ENCODE measurements at regions not wholly inside any gene's neighbourhood (a gene's known extent, or its start where the extent isn't known, plus 50 kb on each side); places are given as distances from the start of the nearest gene placed in this dataset.

DNA sequence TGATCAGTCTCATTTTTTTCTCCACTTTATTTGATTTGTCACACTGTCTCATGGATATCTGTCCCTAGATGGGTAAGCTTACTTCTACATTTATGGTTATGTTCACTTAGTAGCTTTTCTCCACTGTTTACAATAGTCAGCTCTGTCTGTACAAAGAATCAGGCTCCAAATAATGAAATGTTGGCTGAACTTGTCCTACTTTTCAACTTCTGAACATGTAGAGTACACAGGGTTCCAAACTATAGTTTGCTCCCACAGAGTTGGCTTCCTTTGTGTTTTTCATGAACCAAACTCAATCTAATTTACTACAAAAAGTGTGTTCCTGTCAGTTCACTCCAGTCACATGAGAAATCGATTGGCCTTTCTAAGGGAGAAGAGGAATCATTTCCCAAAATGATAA is 175.0 kb downstream of the CCDC71L start:
- TF ChIP-seq, protein P1, sequence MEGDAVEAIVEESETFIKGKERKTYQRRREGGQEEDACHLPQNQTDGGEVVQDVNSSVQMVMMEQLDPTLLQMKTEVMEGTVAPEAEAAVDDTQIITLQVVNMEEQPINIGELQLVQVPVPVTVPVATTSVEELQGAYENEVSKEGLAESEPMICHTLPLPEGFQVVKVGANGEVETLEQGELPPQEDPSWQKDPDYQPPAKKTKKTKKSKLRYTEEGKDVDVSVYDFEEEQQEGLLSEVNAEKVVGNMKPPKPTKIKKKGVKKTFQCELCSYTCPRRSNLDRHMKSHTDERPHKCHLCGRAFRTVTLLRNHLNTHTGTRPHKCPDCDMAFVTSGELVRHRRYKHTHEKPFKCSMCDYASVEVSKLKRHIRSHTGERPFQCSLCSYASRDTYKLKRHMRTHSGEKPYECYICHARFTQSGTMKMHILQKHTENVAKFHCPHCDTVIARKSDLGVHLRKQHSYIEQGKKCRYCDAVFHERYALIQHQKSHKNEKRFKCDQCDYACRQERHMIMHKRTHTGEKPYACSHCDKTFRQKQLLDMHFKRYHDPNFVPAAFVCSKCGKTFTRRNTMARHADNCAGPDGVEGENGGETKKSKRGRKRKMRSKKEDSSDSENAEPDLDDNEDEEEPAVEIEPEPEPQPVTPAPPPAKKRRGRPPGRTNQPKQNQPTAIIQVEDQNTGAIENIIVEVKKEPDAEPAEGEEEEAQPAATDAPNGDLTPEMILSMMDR (IDR thresholded peaks at IDR 0.05; ENCODE audit: low read depth, low read length), result no peak
- no peak for DNase-seq (ENCODE audit: extremely low read depth, low read depth)

DNA sequence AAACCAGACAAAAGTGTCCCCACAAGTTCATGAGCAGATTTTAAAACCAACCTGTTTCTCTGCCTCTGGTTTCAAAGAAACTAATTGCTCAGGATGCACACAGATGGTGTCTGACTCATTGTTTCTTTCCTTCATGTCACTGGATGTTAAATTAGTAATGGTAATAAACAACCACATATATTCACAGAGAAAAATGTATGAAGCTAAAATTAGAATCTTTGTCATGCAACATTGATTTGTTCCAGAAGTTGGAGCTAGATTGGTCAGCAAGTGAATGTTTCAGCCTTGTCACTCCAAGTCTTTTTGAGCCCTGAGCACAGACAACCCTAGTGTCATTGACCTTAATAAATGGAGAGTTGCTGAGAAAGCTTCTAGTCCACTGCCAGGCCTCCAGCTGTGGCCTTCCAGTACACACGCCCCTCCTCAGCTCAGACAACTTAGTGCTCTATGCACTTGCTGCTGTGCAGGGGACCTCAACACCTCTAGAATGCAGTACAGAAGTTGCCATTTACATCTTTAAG is 175.9 kb downstream of the CCDC71L start:
- TF ChIP-seq, protein P1 (IDR thresholded peaks at IDR 0.05; ENCODE audit: low read depth, low read length), result no peak
- DNase-seq (ENCODE audit: extremely low read depth, low read depth), result no peak

DNA sequence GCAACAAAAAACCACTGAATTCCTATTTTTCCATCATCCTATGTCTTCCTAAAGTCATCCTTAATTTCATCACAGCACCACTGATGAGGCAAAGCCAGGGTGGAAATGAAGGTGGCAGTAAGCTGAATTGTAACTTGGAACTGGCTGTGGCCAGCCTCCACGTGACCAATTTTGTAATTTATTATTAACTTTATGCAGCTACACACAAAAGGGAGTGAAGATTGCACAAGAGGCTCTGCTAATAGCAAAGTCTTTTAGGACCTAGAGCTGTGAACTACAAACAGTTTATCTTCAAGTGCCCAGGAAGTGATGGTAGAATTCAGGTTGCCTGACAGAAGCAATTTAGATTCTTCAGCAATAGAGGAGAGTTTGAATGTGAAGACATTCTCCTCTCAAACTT is 176.4 kb downstream of the CCDC71L start:
- no peak for DNase-seq (ENCODE audit: extremely low read depth, low read depth)
- TF ChIP-seq, protein P1 (IDR thresholded peaks at IDR 0.05; ENCODE audit: low read depth, low read length), result no peak

DNA sequence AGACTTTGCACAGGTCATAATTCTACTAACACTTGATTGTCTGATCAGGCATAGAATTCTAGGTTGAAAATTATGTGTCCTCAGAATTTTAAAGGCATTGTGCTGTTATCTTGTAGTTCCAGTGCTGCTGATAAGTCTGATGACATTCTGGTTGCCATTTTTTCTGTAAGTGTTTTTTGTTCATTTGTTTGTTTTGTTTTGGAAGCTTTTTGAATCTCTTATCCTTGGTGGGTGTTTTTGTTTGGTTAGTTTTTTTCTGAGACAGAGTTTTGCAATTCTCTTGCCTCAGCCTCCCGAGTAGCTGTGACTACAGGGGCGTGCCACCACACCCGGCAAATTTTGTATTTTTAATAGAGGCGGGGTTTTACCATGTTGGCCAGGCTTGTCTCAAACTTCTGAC is 178.9 kb downstream of the CCDC71L start:
- TF ChIP-seq, protein P1 (IDR thresholded peaks at IDR 0.05; ENCODE audit: low read depth, low read length), result no peak
- no peak for DNase-seq (ENCODE audit: extremely low read depth, low read depth)

DNA sequence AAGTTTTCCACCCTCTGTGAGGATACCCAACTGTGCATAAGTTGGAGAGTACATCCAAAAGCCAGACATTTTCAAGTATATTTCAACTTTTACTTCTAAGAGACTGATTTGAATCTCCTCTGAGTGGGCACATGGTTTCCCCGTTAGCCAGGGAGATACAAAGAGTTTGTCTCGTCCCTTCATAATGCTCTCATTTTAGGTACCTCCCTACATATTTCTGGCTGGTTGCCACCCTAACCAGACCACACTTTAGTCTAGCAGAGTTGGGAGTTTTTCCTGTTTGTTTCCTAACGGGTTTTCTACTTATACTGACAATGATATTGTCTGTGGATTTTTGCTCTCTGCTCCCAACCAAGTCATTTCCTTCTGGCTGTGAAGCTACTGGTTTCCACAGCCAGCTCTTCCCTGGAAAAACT is 180.3 kb downstream of the CCDC71L start:
- TF ChIP-seq, protein P1 (IDR thresholded peaks at IDR 0.05; ENCODE audit: low read depth, low read length), result no peak
- no peak for DNase-seq (ENCODE audit: extremely low read depth, low read depth)

DNA sequence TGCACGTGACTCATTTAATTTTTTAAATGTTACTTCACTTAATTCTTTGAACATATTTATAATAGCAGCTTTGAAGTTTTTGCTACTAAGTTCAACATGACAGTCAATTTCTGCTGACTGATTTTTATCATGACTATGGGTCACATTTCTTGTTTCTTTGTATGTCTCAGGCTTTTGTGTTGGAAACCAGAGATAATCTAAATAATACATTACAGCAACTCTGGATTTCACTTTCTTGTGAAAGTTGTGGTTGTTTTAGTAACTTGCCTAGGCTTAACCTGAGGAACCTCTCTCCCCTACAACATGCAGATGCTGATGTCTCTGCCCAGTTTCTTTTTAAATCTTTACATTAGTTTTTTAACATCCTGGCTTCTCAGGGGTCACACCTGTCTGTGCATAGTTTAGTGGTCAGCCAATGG is 180.8 kb downstream of the CCDC71L start:
- DNase-seq (ENCODE audit: extremely low read depth, low read depth), result no peak
- TF ChIP-seq, protein P1 (IDR thresholded peaks at IDR 0.05; ENCODE audit: low read depth, low read length), result no peak

DNA sequence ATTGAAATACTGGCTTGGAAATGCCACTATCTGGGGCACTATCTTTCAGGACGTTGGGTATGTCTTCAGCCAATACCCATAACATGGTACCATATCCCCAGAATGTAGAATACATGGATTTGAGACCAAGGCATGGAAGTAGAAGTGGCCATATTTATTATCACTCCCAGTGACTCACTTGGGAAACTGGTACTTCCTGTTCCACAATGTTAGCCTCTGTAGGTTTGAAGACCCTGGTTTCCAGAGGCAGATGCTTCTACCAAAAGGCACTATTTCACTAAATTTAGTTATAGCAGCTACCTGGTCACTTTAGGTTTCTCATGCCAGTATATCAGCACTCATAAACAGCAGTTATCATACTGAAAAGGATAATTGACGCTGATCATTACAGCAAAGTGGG is 184.2 kb downstream of the CCDC71L start:
- no peak for DNase-seq (ENCODE audit: extremely low read depth, low read depth)
- TF ChIP-seq, protein P1 (IDR thresholded peaks at IDR 0.05; ENCODE audit: low read depth, low read length), result no peak

Measured in AG09319 (cell line).